ENCODE measurements at regions not wholly inside any gene's neighbourhood (a gene's known extent, or its start where the extent isn't known, plus 50 kb on each side); places are given as distances from the start of the nearest gene placed in this dataset.

DNA sequence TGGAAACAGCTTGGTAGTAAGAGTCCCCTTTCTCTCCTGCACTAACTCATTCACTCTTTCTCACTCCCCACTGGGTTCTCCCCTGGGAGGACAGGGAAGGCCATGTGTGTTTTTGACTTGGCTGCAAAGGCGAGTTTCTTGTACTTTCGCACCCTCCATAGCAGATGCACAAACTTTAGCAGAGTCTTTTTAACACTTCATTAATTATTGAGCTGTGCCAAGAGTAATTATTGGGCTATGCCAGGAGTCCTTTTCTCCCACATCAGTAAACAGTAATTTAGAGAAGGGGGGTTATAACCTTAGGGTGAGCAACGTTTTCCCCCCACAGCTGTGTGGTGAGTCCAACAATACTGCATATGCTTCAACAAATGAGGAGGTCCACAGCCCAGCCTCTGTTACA lies 224.4 kb upstream of the ATP11B start:
- WGBS, 2 experiments (ENCODE audit: extremely low coverage in 2 of 2, insufficient read length in 1 of 2): no CpG with 5 or more reads among the region's 3 CpGs
- CTCF ChIA-PET: no interaction called here
- in situ Hi-C loops (cut with MboI; ENCODE audit: low sequenced_read_pairs): no loop called here

More for the DNA sequence above, 224.4 kb upstream of the ATP11B start:
- no peaks in the 10 kb centered on the region for H3K9me1 ChIP-seq (ENCODE audit: insufficient read depth, low read length)
- no peak for ATAC-seq (ENCODE audit: low read depth)
- H4K20me1 ChIP-seq (ENCODE audit: insufficient read depth, low read length): no peaks in the 10 kb centered on the region
- TF ChIP-seq SMC3 (IDR thresholded peaks at IDR 0.05; ENCODE audit: low read depth, low read length) (no peak), RAD21 (IDR thresholded peaks at IDR 0.05; ENCODE audit: low read length) (no peak), FOS (IDR thresholded peaks at IDR 0.05; ENCODE audit: low read depth, low read length) (no peak), MAZ (IDR thresholded peaks at IDR 0.05; ENCODE audit: borderline replicate concordance, low read depth, low read length) (no peak), CEBPB (IDR thresholded peaks at IDR 0.05; ENCODE audit: low read depth, low read length) (no peak)
- TF ChIP-seq, protein P1, sequence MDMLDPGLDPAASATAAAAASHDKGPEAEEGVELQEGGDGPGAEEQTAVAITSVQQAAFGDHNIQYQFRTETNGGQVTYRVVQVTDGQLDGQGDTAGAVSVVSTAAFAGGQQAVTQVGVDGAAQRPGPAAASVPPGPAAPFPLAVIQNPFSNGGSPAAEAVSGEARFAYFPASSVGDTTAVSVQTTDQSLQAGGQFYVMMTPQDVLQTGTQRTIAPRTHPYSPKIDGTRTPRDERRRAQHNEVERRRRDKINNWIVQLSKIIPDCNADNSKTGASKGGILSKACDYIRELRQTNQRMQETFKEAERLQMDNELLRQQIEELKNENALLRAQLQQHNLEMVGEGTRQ (IDR thresholded peaks at IDR 0.05; ENCODE audit: low read depth, low read length): no peak
- no peak overlapping the region for H3K27ac ChIP-seq (ENCODE audit: insufficient read depth, low read length)
- H2AK9ac ChIP-seq (replicated peaks; ENCODE audit: low read depth, low read length, poor library complexity): no peak overlapping the region
- intact Hi-C loops (cut with micrococcal nuclease): loop anchor here (10.0 kb wide), 1 partner anchor 744 kb away; no protein-coding TSS in a partner anchor
- POLR2A ChIA-PET (ENCODE audit: unreplicated experiment): no interaction called here
- H3K9me3 ChIP-seq (ENCODE audit: control insufficient read depth, insufficient read depth, low read length): peaks cover 16% of the 10 kb centered on the region; the same call in 1 of the 2 replicates
- H4K91ac ChIP-seq (ENCODE audit: insufficient read depth, low read depth, low read length): no peak overlapping the region
- no peak overlapping the region for H2AFZ ChIP-seq (replicated peaks; ENCODE audit: low read length, poor library complexity)
- H3K18ac ChIP-seq (ENCODE audit: low read depth, low read length): no peak overlapping the region
- H4K5ac ChIP-seq (ENCODE audit: low read depth, low read length): no peak overlapping the region
- H2BK15ac ChIP-seq (ENCODE audit: low read depth, low read length): no peak overlapping the region
- H3K56ac ChIP-seq (ENCODE audit: extremely low read depth, insufficient read depth, low read length): no peak overlapping the region
- no peaks in the 10 kb centered on the region for H3K27me3 ChIP-seq (ENCODE audit: control insufficient read depth, insufficient read depth, low read length)
- no peak overlapping the region for H3K4ac ChIP-seq (ENCODE audit: low read depth, low read length)
- no peak overlapping the region for H3K4me2 ChIP-seq (ENCODE audit: low read depth, low read length)
- dilution Hi-C loops (cut with HindIII; ENCODE audit: low sequenced_read_pairs, unreplicated experiment): no loop called here
- no TSS peak for BruUV-seq (replicated peaks)
- H2BK20ac ChIP-seq (ENCODE audit: low read depth, low read length): no peak overlapping the region
- no peaks in the 10 kb centered on the region for H3K4me1 ChIP-seq (ENCODE audit: control insufficient read depth, insufficient read depth, low read length)
- no peak overlapping the region for H3K4me3 ChIP-seq (ENCODE audit: insufficient read depth, low read depth, low read length)
- no peak for DNase-seq
- H2BK120ac ChIP-seq (ENCODE audit: low read depth, low read length): no peak overlapping the region
- H3K14ac ChIP-seq (replicated peaks; ENCODE audit: low read depth, low read length): no peak overlapping the region
- no peak overlapping the region for H3K9ac ChIP-seq (ENCODE audit: low read depth, low read length)
- H3K23ac ChIP-seq (ENCODE audit: low read depth, low read length): no peak overlapping the region
- no peak overlapping the region for H2AK5ac ChIP-seq (ENCODE audit: low read depth, low read length)
- no peaks in the 10 kb centered on the region for H3K36me3 ChIP-seq (ENCODE audit: control insufficient read depth, insufficient read depth, low read length)
- no peaks in the 10 kb centered on the region for H3K79me1 ChIP-seq (ENCODE audit: low read depth in 1 of 2, low read length in 2 of 2)
- no peak overlapping the region for H4K8ac ChIP-seq (ENCODE audit: low read depth in 2 of 2, low read length in 2 of 2)
- no peak overlapping the region for H2BK5ac ChIP-seq (ENCODE audit: low read depth, low read length, poor library complexity, severe bottlenecking)
